Skeletal muscle tissue (tissue), 3 donors: ENCODE measurements at regions not wholly inside any gene's neighbourhood (a gene's known extent, or its start where the extent isn't known, plus 50 kb on each side); places are given as distances from the start of the nearest gene placed in this dataset.

Experiments
- H3K27ac ChIP-seq: one replicate; pipeline ENCODE4 v1.7.0; 2013; ENCODE audit warnings: mild to moderate bottlenecking, low read depth, low read length, inconsistent platforms
- H3K27me3 ChIP-seq, 3 donors: one replicate each; pipeline ENCODE4 v1.7.0; 2013; ENCODE audit warnings: low read length in 3 of 3; ENCODE audit not compliant: control insufficient read depth in 3 of 3, insufficient read depth in 3 of 3
- H3K36me3 ChIP-seq, 3 donors: one replicate each; pipeline ENCODE4 v1.7.0; 2013; ENCODE audit warnings: low read length in 3 of 3; ENCODE audit not compliant: control insufficient read depth in 3 of 3, insufficient read depth in 3 of 3
- H3K4me1 ChIP-seq, 3 donors: one replicate each; pipeline ENCODE4 v1.7.0; 2013; ENCODE audit warnings: low read length in 3 of 3, mild to moderate bottlenecking in 3 of 3; ENCODE audit not compliant: control insufficient read depth in 3 of 3, insufficient read depth in 3 of 3
- H3K4me3 ChIP-seq, 3 donors: one replicate each; pipeline ENCODE4 v1.7.0; 2013; ENCODE audit warnings: low read length in 3 of 3
- H3K9ac ChIP-seq, 3 donors: one replicate each; pipeline ENCODE4 v1.7.0; 2013; ENCODE audit warnings: low read length in 3 of 3, mild to moderate bottlenecking in 3 of 3, moderate library complexity in 2 of 3, low read depth in 1 of 3
- H3K9me3 ChIP-seq, 3 donors: one replicate each; pipeline ENCODE4 v1.7.0; 2013; ENCODE audit warnings: low read length in 3 of 3; ENCODE audit not compliant: control insufficient read depth in 3 of 3
- donor health status: Osteomylitis.

GRCh38 chr6:77979204-77979603 lies 326.4 kb downstream of the MEI4 start:
- peaks cover 0 to 3% (median 2%) of the 10 kb centered on the region in 3 donors for H3K9me3 ChIP-seq
- no peaks in the 10 kb centered on the region for H3K4me1 ChIP-seq
- no peak overlapping the region for H3K27ac ChIP-seq
- no peaks in the 10 kb centered on the region for H3K36me3 ChIP-seq
- no peaks in the 10 kb centered on the region for H3K27me3 ChIP-seq
- no peak overlapping the region for H3K4me3 ChIP-seq
- H3K9ac ChIP-seq: no peak overlapping the region

- H3K4me1 ChIP-seq: no peaks in the 10 kb centered on the region
- peaks cover 0 to 5% (median 4%) of the 10 kb centered on the region in 3 donors for H3K9me3 ChIP-seq
- H3K9ac ChIP-seq: no peak overlapping the region
- no peak overlapping the region for H3K27ac ChIP-seq
- H3K4me3 ChIP-seq: no peak overlapping the region
- no peaks in the 10 kb centered on the region for H3K27me3 ChIP-seq
- H3K36me3 ChIP-seq: no peaks in the 10 kb centered on the region
Measured at GRCh38 chr6:77986380-77987034, 333.7 kb downstream of the MEI4 start.

- Histone ChIP-seq H3K27me3 (no peaks in the 10 kb centered on the region), H3K9ac (no peak overlapping the region), H3K36me3 (no peaks in the 10 kb centered on the region), H3K27ac (no peak overlapping the region), H3K4me3 (no peak overlapping the region), H3K9me3 (peaks cover 0 to 5% (median 4%) of the 10 kb centered on the region in 3 donors), H3K4me1 (no peaks in the 10 kb centered on the region)
Measured at GRCh38 chr6:77987035-77987384, 334.2 kb downstream of the MEI4 start.

GRCh38 chr6:78010130-78010529 lies 357.3 kb downstream of the MEI4 start:
- Histone ChIP-seq H3K27ac (no peak overlapping the region), H3K9ac (no peak overlapping the region), H3K36me3 (no peaks in the 10 kb centered on the region), H3K27me3 (no peaks in the 10 kb centered on the region), H3K4me3 (no peak overlapping the region), H3K9me3 (no peaks in the 10 kb centered on the region), H3K4me1 (no peaks in the 10 kb centered on the region)

- Histone ChIP-seq H3K9ac (no peak overlapping the region), H3K9me3 (no peaks in the 10 kb centered on the region), H3K27ac (no peak overlapping the region), H3K4me3 (no peak overlapping the region), H3K36me3 (no peaks in the 10 kb centered on the region), H3K4me1 (no peaks in the 10 kb centered on the region), H3K27me3 (no peaks in the 10 kb centered on the region)
Measured at GRCh38 chr6:78020586-78020985, 367.7 kb downstream of the MEI4 start.

GRCh38 chr6:78025502-78025901 lies 372.7 kb downstream of the MEI4 start:
- no peaks in the 10 kb centered on the region for H3K9me3 ChIP-seq
- H3K27me3 ChIP-seq: no peaks in the 10 kb centered on the region
- no peaks in the 10 kb centered on the region for H3K4me1 ChIP-seq
- no peaks in the 10 kb centered on the region for H3K36me3 ChIP-seq
- no peak overlapping the region for H3K9ac ChIP-seq
- no peak overlapping the region for H3K4me3 ChIP-seq
- H3K27ac ChIP-seq: no peak overlapping the region

- Histone ChIP-seq H3K9me3 (no peaks in the 10 kb centered on the region), H3K36me3 (no peaks in the 10 kb centered on the region), H3K9ac (no peak overlapping the region), H3K27ac (no peak overlapping the region), H3K4me3 (no peak overlapping the region), H3K4me1 (no peaks in the 10 kb centered on the region), H3K27me3 (no peaks in the 10 kb centered on the region)
Measured at GRCh38 chr6:78031228-78031627, 378.4 kb downstream of the MEI4 start.

- Histone ChIP-seq H3K4me3 (no peak overlapping the region), H3K9ac (no peak overlapping the region), H3K4me1 (no peaks in the 10 kb centered on the region), H3K9me3 (no peaks in the 10 kb centered on the region), H3K36me3 (no peaks in the 10 kb centered on the region), H3K27ac (no peak overlapping the region), H3K27me3 (no peaks in the 10 kb centered on the region)
Measured at GRCh38 chr6:78059171-78059570, 406.3 kb downstream of the MEI4 start.

- Histone ChIP-seq H3K4me3 (no peak overlapping the region), H3K9me3 (no peaks in the 10 kb centered on the region), H3K9ac (no peak overlapping the region), H3K4me1 (no peaks in the 10 kb centered on the region), H3K27me3 (no peaks in the 10 kb centered on the region), H3K27ac (no peak overlapping the region), H3K36me3 (no peaks in the 10 kb centered on the region)
Measured at GRCh38 chr6:78062993-78063392, 410.2 kb downstream of the MEI4 start.

GRCh38 chr6:78076371-78076770 lies 423.5 kb downstream of the MEI4 start:
- Histone ChIP-seq H3K4me1 (no peaks in the 10 kb centered on the region), H3K4me3 (no peak overlapping the region), H3K36me3 (no peaks in the 10 kb centered on the region), H3K27ac (no peak overlapping the region), H3K9me3 (no peaks in the 10 kb centered on the region), H3K27me3 (no peaks in the 10 kb centered on the region), H3K9ac (no peak overlapping the region)
